Activated T-helper 17 cell treated with anti-CD3 and anti-CD28 coated beads, Interleukin-2, amount 50 U/mL, for 72 hours (primary cell): ENCODE measurements at regions not wholly inside any gene's neighbourhood (a gene's known extent, or its start where the extent isn't known, plus 50 kb on each side); places are given as distances from the start of the nearest gene placed in this dataset.

Source experiments
- ATAC-seq: fragments of 150-1000 bp; cut with Tn5 transposase; replicated peaks from 2 replicates; pipeline ENCODE4 v1.10.0; 2021; ENCODE audit warnings: mild to moderate bottlenecking, moderate library complexity
- H3K27ac Mint-ChIP-seq: one replicate; pipeline ENCODE4 v1.8.0; 2022; ENCODE audit warnings: mixed read lengths
- H3K27me3 Mint-ChIP-seq: one replicate; pipeline ENCODE4 v1.8.0; 2022; ENCODE audit warnings: mixed read lengths
- H3K36me3 Mint-ChIP-seq: one replicate; pipeline ENCODE4 v1.8.0; 2022; ENCODE audit warnings: low read depth, mild to moderate bottlenecking, mixed read lengths
- H3K4me1 Mint-ChIP-seq: one replicate; pipeline ENCODE4 v1.8.0; 2022; ENCODE audit warnings: mixed read lengths
- H3K4me3 Mint-ChIP-seq: one replicate; pipeline ENCODE4 v1.8.0; 2022; ENCODE audit warnings: mild to moderate bottlenecking, mixed read lengths
- H3K9me3 Mint-ChIP-seq: one replicate; pipeline ENCODE4 v1.8.0; 2022; ENCODE audit warnings: mixed read lengths

DNA sequence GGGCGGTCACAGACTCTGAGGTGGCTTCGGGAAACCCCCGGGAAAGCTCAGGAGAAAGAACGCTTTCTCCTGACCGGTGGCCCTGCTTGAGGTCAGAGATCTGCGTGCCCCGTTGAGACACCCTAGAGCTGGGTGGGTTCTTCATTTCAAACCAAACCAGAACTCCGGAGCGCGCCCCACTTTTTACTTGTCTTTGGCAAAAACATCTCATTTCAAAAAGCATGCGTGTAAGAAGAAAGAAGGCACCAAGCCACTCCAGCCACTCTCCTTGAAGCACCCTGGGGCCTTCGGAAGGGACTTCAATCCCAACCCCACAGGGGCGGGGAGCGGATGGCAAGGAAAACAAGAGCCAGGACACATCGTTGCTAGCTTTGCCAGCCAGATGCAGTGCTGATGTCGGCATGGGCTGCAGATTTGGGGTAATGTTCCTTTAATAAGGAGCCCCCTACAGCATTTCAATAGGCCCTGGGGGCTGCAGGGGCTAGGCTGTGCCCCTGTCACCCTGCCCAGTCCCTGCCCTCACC, 171.7 kb downstream of the ERCC6L2 start:
- Mint-ChIP-seq H3K36me3 (no peaks in the 10 kb centered on the region), H3K27me3 (peaks cover 15% of the 10 kb centered on the region), H3K9me3 (no peaks in the 10 kb centered on the region), H3K4me1 (no peaks in the 10 kb centered on the region), H3K27ac (no peak overlapping the region), H3K4me3 (no peak overlapping the region)
- ATAC-seq = no peak

DNA sequence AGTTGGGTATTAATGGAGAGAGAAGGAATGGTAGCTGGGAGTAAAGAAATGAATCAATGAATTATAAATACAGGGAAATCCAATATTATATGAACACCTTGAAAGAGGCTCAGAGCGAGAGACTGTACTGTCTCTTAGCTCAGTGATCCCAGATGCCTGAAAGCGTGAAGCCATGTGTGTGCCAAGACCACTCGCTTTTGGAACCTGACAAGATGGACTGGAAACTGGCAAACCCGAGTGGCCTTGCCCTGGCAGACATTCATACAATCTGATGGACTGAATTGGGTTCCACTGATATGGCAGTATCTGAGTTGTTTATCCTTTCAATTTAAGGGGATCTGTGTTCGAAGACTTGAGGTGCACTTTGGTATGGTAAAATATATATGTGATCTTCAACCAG, 170.3 kb downstream of the ERCC6L2 start:
- Mint-ChIP-seq H3K4me1 (no peaks in the 10 kb centered on the region), H3K9me3 (no peaks in the 10 kb centered on the region), H3K36me3 (no peaks in the 10 kb centered on the region), H3K4me3 (no peak overlapping the region), H3K27ac (no peak overlapping the region), H3K27me3 (peaks cover 15% of the 10 kb centered on the region)
- no peak for ATAC-seq

DNA sequence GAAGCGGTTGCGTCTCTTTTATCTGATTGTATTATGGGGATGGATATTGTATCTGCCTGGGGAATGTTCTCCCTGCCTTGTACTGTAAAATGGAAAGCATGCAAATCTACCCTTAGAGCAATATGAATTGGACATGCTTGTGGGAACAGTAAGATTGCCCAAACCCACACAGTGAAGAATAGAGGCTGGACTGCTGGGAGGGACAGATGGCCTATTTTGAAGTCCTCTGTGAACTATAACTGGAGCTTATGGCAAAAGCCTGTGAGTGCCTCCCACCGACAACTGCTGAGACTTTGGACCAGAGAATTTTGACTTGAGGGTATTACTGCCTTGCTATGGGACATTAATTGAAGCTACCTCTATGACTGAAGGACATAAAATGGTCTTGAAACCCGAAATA, 168.9 kb downstream of the ERCC6L2 start:
- Mint-ChIP-seq H3K27me3 (peaks cover 15% of the 10 kb centered on the region), H3K9me3 (no peaks in the 10 kb centered on the region), H3K27ac (no peak overlapping the region), H3K36me3 (no peaks in the 10 kb centered on the region), H3K4me1 (peaks cover under 1% of the 10 kb centered on the region), H3K4me3 (no peak overlapping the region)
- no peak for ATAC-seq

DNA sequence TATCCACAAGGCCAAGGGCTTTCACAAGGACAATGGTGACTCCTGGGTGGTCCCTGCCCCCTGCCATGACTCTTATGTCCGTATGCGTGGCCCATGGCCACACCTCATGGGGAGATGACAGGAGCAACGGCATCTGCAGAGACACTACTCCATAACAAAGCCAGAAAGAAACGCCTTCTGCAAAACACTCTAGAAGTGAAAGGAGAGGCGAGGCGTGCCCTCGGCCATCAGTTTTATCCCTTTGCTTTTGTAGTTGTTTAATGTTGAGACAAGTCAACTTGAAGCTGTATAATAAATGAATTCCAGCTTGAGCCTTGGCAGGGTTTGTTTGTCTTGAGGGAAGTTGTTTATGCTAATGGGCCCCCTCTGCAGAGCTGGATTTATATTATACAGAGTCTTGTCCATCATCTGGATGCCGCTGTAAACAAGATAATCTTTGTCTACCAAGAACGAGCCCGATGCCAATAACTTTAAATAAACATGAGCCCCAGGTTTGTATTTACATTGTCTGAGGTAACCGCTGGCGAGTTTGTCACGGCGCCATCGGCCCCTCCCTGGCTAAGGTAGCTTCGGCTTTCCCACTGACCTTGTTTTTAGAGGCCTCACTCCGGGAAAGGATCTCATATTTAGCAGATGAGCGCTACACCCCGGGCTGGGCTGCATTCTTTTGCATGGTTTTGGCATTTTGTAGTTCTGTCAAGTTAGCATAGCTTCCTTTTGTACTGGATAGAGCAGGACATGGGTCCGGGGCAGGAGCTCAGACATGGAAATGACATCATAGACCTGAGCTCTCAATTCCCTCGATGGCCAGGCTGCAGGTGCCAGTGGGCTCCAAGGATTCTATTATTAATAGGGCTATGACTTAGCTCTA, 165.3 kb downstream of the ERCC6L2 start:
- H3K27ac Mint-ChIP-seq = no peak overlapping the region
- no peak overlapping the region for H3K4me3 Mint-ChIP-seq
- no peak for ATAC-seq
- H3K9me3 Mint-ChIP-seq = peaks cover 6% of the 10 kb centered on the region
- no peaks in the 10 kb centered on the region for H3K36me3 Mint-ChIP-seq
- H3K4me1 Mint-ChIP-seq = peaks cover 5% of the 10 kb centered on the region
- peaks cover 9% of the 10 kb centered on the region for H3K27me3 Mint-ChIP-seq

DNA sequence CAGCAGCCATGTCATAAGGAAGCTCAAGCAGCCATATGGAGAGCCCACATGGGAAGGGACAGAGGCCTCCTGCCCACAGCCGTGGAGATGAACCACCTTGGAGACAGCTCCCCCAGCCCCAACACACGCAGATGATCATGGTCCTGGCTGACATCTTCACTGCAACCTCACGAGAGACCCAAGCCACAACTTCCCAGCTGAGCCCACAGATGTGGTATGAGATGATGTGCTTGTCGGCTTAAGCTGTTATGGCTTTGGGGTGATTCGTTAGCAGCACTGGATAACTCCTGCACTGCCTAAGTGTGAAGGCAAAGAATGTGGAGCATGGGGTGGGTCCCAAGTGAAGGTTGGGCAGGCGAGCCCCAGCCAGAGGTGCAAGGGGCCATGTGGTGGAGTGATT, 163.4 kb downstream of the ERCC6L2 start:
- no peak for ATAC-seq
- H3K4me3 Mint-ChIP-seq = no peak overlapping the region
- H3K27me3 Mint-ChIP-seq = no peaks in the 10 kb centered on the region
- peaks cover 5% of the 10 kb centered on the region for H3K4me1 Mint-ChIP-seq
- peaks cover 6% of the 10 kb centered on the region for H3K9me3 Mint-ChIP-seq
- H3K36me3 Mint-ChIP-seq = no peaks in the 10 kb centered on the region
- H3K27ac Mint-ChIP-seq = no peak overlapping the region

DNA sequence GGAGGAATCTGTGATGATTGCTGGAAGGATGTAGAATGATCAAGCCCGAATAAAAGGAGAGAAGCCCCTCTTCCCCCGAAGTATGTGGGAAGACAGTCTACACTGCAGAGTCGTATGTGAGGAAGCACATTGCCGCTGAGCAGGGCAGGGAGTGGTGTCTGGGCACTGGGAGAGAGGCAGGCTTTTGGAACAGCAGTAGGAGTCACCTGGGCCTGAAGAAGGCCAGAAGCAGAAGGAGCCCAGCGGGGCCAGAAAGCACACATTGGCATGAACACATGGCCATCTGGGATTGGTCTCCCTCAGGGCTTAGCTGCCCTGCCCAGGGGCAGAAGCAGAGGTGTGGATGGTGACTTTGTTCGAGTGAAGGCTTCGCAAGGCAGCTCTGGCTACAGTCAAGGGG, 162.8 kb downstream of the ERCC6L2 start:
- no peaks in the 10 kb centered on the region for H3K36me3 Mint-ChIP-seq
- no peak for ATAC-seq
- peaks cover 5% of the 10 kb centered on the region for H3K4me1 Mint-ChIP-seq
- H3K9me3 Mint-ChIP-seq = peaks cover 6% of the 10 kb centered on the region
- H3K4me3 Mint-ChIP-seq = no peak overlapping the region
- H3K27me3 Mint-ChIP-seq = no peaks in the 10 kb centered on the region
- no peak overlapping the region for H3K27ac Mint-ChIP-seq

DNA sequence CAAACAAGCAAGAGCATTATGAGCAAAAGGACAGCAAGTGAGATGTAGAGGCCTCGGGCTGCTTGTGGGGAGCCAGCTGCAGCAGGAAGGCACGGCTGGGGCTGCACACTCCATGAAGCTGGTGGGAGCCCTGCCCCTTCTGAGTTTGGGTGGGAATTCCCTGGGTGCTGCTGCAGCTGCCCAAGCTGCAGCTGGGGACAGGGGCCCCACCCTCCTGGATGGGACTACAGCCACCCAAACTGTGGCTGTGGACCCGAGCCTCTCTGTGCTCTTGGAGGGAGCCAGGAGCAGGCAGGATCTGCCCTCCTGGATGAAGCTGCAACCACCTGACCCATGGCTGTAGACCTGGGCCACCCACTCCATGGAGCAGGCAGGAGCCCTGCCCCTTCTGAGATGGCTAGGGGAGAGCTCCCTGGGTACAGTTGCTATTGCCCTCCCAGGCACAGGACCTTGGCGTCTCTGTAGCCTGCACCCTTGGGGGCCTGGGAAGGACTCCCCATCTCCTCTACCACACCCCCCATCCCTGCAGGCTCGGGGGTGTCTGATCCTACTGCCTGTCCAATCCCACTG, 159.1 kb downstream of the ERCC6L2 start:
- no peak overlapping the region for H3K27ac Mint-ChIP-seq
- H3K36me3 Mint-ChIP-seq = no peaks in the 10 kb centered on the region
- H3K9me3 Mint-ChIP-seq = peaks cover 6% of the 10 kb centered on the region
- H3K4me3 Mint-ChIP-seq = no peak overlapping the region
- no peaks in the 10 kb centered on the region for H3K27me3 Mint-ChIP-seq
- no peak for ATAC-seq
- H3K4me1 Mint-ChIP-seq = peaks cover 5% of the 10 kb centered on the region

DNA sequence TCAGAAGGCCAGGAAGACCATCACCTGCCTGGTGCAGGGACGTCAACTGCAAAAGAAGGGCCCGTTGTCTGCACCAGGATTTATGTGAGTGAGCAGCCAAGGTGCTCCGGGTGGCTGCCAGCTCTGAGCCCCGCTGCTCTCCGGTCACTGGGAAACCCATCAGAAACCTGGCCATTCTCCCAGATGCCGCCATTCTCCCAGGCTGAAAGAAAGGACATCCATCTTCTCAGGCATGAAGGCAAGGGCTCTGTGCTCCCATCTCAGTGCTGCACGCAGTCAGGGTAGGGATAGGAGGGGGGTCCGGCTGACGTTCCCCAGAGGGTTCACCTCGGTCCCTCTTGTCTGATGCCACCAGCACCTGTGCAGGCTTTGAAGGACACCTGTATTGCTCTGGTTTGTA, 158.4 kb downstream of the ERCC6L2 start:
- H3K27me3 Mint-ChIP-seq = no peaks in the 10 kb centered on the region
- H3K4me3 Mint-ChIP-seq = no peak overlapping the region
- no peaks in the 10 kb centered on the region for H3K36me3 Mint-ChIP-seq
- no peak for ATAC-seq
- no peak overlapping the region for H3K27ac Mint-ChIP-seq
- peaks cover 2% of the 10 kb centered on the region for H3K9me3 Mint-ChIP-seq
- no peaks in the 10 kb centered on the region for H3K4me1 Mint-ChIP-seq

DNA sequence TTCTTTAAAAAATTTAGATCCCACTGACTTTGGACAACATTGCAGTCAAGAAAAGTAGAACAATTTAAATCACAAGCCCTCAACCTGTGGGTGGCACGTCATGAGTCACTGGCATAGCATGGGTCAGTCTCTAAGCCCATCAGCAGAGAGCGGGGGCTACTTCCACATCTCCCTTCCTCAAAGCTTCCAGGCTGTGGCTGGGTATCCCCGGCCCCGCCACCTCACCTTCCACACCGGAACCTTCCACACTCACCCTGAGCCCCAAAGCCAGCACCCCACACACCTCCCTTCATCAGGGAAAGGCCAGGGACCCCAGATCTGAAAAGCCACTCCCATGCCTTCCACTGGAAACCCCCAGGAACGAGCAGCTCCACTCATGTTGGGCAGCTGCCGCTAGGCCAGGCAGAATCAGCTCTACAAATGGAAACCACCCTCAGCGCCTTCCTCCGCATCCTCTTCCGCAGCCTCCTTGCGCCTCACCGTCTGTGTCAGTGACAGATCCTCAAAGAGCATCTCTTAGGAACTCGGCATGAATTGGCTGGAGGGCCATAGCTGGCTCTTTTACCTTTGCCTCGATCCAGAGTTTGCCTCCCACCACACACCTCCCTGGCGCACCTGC, 156.5 kb downstream of the ERCC6L2 start:
- ATAC-seq = no peak
- peaks cover under 1% of the 10 kb centered on the region for H3K4me1 Mint-ChIP-seq
- no peaks in the 10 kb centered on the region for H3K9me3 Mint-ChIP-seq
- no peak overlapping the region for H3K4me3 Mint-ChIP-seq
- H3K27ac Mint-ChIP-seq = no peak overlapping the region
- peaks cover 12% of the 10 kb centered on the region for H3K27me3 Mint-ChIP-seq
- H3K36me3 Mint-ChIP-seq = no peaks in the 10 kb centered on the region

DNA sequence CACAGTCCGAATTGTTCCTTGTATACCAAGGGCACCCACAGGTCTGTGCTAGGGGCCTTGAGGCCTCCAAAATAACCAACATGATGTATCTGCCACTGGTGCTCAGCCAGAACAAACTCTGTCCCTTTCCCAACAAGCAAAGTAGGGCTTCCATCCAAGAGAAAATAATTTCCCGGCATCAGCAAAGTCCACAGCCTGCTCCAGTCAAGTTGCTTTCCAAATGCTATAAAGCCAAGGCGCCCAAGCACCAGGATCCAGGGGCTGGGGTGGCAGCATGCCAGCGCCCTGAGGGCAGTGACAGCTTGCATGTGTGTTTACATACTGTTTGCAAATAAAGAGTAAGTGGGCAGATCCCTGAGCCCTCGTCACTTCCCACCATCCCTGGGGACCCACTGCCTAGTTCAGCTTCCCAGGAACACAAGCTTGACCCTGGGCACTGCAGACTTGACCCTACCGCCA, 155.9 kb downstream of the ERCC6L2 start:
- Mint-ChIP-seq H3K27me3 (peaks cover 18% of the 10 kb centered on the region), H3K4me1 (peaks cover 6% of the 10 kb centered on the region), H3K4me3 (no peak overlapping the region), H3K9me3 (no peaks in the 10 kb centered on the region), H3K36me3 (no peaks in the 10 kb centered on the region), H3K27ac (no peak overlapping the region)
- no peak for ATAC-seq

DNA sequence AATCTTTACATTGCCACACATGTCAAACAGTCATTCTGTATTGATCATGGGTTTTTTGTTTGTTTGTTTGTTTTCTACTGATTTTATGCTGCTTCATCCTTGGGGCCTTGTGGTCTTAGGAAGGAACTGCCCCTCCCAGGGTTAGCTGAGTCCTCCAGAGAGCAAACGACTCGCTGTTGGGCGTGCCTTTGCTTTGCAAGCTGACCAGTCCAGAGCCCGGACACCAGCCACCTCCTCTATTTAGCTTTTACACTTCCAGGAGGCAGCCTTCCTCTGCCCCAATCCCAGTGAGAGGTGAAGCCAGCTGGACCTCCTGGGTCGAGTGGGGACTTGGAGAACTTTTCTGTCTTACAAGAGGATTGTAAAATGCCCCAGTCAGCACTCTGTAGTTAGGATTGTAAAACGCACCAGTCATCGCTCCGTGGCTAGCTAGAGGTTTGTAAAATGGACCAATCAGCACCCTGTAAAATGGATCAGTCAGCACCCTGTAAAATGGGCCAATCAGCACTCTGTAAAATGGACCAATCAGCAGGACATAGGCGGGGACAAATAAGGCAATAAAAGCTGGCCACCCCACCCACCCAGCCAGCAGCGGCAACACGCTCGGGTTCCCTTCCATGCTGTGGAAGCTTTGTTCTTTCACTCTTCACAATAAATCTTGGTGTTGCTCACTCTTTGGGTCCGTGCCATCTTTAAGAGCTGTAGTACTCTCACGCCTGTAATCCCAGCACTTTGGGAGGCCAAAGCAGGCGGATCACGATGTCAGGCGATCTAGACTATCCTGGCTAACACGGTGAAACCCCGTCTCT, 154.4 kb downstream of the ERCC6L2 start:
- no peaks in the 10 kb centered on the region for H3K36me3 Mint-ChIP-seq

DNA sequence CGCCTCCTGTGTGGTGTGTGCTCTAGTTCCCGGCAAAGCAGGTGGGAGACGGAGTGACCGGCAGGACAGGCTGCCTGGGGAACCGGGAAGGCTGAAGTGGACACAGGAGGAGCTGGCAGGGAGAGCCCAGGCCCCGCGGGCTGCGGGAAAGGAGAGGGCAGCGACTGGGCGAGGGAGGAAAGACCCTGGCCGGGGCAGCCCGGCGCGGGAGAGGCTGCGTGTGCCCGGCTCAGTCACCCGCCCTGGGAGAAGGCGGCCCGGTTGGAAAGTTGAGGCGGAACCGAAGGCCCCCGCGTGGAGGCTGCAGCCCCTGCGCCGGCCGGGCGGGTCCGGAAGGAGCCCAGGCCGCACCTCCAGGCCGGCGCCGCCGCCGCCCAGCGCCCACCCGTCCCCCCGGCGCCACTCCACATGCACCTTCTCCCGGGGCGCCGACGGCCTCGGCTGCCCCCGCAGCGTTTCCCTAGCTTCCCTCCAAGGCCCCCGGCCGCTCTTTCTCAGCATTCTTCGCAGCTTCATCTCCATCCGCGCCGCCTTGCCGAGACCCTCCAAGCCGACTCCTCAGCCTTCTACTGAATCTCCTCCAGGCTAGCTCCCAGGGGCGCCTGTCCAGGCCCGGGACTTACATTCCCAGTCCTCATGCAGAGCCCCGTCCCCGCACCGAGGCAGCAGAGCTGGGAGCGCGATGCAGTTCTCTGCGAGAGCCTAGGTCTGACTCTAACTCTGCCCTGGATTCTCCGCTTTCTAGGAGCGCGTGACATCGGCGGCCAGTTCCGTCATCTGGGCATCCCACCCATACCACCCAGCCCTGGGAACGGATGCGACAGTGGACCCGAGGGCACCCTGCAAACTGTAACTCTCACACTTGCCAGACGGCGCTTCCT, 152.0 kb downstream of the ERCC6L2 start:
- no peaks in the 10 kb centered on the region for H3K9me3 Mint-ChIP-seq
- ATAC-seq = no peak
- H3K4me1 Mint-ChIP-seq = peaks cover 7% of the 10 kb centered on the region
- peak overlapping the region; percentile 49 for H3K4me3 Mint-ChIP-seq
- H3K27me3 Mint-ChIP-seq = peaks cover 34% of the 10 kb centered on the region
- no peaks in the 10 kb centered on the region for H3K36me3 Mint-ChIP-seq
- H3K27ac Mint-ChIP-seq = no peak overlapping the region

More for the DNA sequence above, 154.4 kb downstream of the ERCC6L2 start:
- no peaks in the 10 kb centered on the region for H3K9me3 Mint-ChIP-seq
- peaks cover 7% of the 10 kb centered on the region for H3K4me1 Mint-ChIP-seq
- H3K27me3 Mint-ChIP-seq = peaks cover 25% of the 10 kb centered on the region
- H3K4me3 Mint-ChIP-seq = no peak overlapping the region
- H3K27ac Mint-ChIP-seq = no peak overlapping the region
- no peak for ATAC-seq

DNA sequence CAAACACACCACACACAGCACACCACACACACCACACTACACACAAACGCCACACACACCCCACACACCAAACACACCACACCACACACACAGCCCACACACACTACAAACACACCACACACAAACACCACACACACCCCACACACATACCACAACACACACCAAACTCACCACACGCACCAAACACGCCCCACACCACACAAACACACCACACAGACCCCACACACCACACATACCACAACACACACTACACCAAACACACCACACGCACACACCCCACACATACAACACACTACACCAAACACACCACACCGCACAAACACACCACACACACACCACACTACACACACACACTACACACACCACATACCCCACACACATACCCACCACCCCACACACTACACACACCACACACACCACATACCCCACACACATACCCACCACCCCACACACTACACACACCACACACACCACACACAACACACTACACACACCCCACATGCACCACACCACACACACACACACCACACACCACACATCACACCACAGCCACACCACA, 151.2 kb downstream of the ERCC6L2 start:
- H3K4me3 Mint-ChIP-seq = peak overlapping the region; percentile 49
- ATAC-seq = no peak
- H3K4me1 Mint-ChIP-seq = peaks cover 13% of the 10 kb centered on the region
- H3K27me3 Mint-ChIP-seq = peaks cover 38% of the 10 kb centered on the region
- H3K36me3 Mint-ChIP-seq = no peaks in the 10 kb centered on the region
- H3K9me3 Mint-ChIP-seq = no peaks in the 10 kb centered on the region
- H3K27ac Mint-ChIP-seq = no peak overlapping the region
